ENCODE measurements at regions not wholly inside any gene's neighbourhood (a gene's known extent, or its start where the extent isn't known, plus 50 kb on each side); places are given as distances from the start of the nearest gene placed in this dataset.

DNA sequence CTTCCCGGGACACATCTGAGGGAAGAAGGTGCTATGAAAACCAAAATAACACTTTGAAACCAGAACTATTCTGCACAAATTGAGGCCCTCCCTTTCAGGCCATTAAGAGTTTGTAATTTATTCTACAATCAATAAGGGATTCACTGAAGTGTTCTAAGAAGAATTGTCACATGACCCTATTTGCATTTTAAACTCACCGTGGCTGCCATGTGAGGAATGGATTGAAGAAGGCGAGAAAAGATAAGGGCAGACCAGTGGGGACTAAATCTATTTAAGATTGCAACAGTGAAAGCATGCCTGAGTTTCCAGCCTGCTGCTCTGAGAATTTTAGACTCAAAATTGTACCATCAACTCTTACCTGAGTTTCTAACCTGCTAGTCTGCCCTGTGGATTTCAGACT is 408.8 kb upstream of the SALL1 start:
- no peaks in the 10 kb centered on the region for H3K79me2 ChIP-seq (ENCODE audit: low read length)
- H3K4me2 ChIP-seq (ENCODE audit: low read depth, low read length, poor library complexity, severe bottlenecking) = no peak overlapping the region
- no peaks in the 10 kb centered on the region for H3K27me3 ChIP-seq (ENCODE audit: low read length)
- no peaks in the 10 kb centered on the region for H3K9me2 ChIP-seq (replicated peaks; ENCODE audit: insufficient read depth, low read length)
- H3K4me3 ChIP-seq (ENCODE audit: low read length) = no peak overlapping the region
- H3K36me3 ChIP-seq (ENCODE audit: insufficient read depth, low read length) = no peaks in the 10 kb centered on the region
- H4K20me1 ChIP-seq (ENCODE audit: insufficient read depth, low read depth, low read length) = no peaks in the 10 kb centered on the region
- no peak overlapping the region for H2AFZ ChIP-seq (ENCODE audit: low read length)
- no peak overlapping the region for H3K9ac ChIP-seq (ENCODE audit: low read length)
- H3K27ac ChIP-seq (ENCODE audit: low read length) = no peak overlapping the region
- no peaks in the 10 kb centered on the region for H3K4me1 ChIP-seq (ENCODE audit: low read length)
- DNase-seq = no peak
- no peaks in the 10 kb centered on the region for H3K9me3 ChIP-seq (ENCODE audit: low read length)

DNA sequence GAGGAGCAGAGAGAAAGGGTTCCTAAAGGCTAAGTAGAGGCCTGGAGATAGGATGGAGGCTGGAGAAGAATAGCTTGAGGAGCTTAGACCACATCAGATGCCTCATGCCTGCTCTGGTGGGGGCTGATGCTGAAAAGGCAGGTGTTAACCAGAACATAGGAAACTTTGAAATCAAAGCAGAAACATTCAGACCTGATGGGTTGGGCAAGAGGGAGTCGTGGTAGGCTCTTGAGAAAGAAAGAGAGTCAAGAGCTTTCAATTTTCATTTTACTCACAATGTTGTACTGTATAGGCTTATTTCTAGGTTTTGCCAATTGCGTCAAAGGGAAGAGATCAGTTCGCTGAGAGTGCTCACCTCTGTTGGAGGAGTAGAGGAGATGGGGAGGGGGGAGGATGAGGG is 406.6 kb upstream of the SALL1 start:
- no peaks in the 10 kb centered on the region for H3K36me3 ChIP-seq (ENCODE audit: insufficient read depth, low read length)
- H3K9me3 ChIP-seq (ENCODE audit: low read length) = no peaks in the 10 kb centered on the region
- no peaks in the 10 kb centered on the region for H3K9me2 ChIP-seq (replicated peaks; ENCODE audit: insufficient read depth, low read length)
- no peak overlapping the region for H3K9ac ChIP-seq (ENCODE audit: low read length)
- no peak overlapping the region for H2AFZ ChIP-seq (ENCODE audit: low read length)
- no peak overlapping the region for H3K4me2 ChIP-seq (ENCODE audit: low read depth, low read length, poor library complexity, severe bottlenecking)
- H3K4me1 ChIP-seq (ENCODE audit: low read length) = no peaks in the 10 kb centered on the region
- H4K20me1 ChIP-seq (ENCODE audit: insufficient read depth, low read depth, low read length) = no peaks in the 10 kb centered on the region
- H3K4me3 ChIP-seq (ENCODE audit: low read length) = no peak overlapping the region
- DNase-seq = no peak
- no peaks in the 10 kb centered on the region for H3K27me3 ChIP-seq (ENCODE audit: low read length)
- no peak overlapping the region for H3K27ac ChIP-seq (ENCODE audit: low read length)
- H3K79me2 ChIP-seq (ENCODE audit: low read length) = no peaks in the 10 kb centered on the region

- no peak for DNase-seq
- H3K9me3 ChIP-seq (ENCODE audit: low read length) = no peaks in the 10 kb centered on the region
- H3K27me3 ChIP-seq (ENCODE audit: low read length) = no peaks in the 10 kb centered on the region
- H2AFZ ChIP-seq (ENCODE audit: low read length) = no peak overlapping the region
- H3K9ac ChIP-seq (ENCODE audit: low read length) = no peak overlapping the region
- no peak overlapping the region for H3K4me2 ChIP-seq (ENCODE audit: low read depth, low read length, poor library complexity, severe bottlenecking)
- H3K4me3 ChIP-seq (ENCODE audit: low read length) = no peak overlapping the region
- H3K79me2 ChIP-seq (ENCODE audit: low read length) = no peaks in the 10 kb centered on the region
- no peaks in the 10 kb centered on the region for H3K9me2 ChIP-seq (replicated peaks; ENCODE audit: insufficient read depth, low read length)
- no peaks in the 10 kb centered on the region for H3K36me3 ChIP-seq (ENCODE audit: insufficient read depth, low read length)
- no peaks in the 10 kb centered on the region for H3K4me1 ChIP-seq (ENCODE audit: low read length)
- no peaks in the 10 kb centered on the region for H4K20me1 ChIP-seq (ENCODE audit: insufficient read depth, low read depth, low read length)
- no peak overlapping the region for H3K27ac ChIP-seq (ENCODE audit: low read length)
These were observed 405.7 kb upstream of the SALL1 start for GRCh38 chr16:51556694-51557340.

DNA sequence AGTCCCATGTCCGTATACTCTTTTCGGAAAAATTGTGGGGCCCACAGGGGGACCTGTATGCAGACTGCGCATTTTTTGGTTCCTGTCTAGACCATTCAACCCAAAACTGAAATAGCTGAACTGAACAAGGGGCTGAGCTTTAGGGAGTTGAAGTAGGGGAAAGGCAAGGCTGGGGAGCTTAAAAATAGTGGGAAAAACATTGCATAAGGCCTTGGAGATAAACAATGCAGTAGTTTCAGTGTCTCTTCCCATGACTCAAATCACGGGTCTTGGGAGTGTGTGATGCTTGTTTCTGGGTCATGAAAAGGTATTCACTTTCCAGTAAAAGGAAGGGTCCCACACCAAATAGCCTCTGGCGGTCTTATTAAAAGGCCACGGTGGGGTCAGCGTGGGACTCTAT is 402.8 kb upstream of the SALL1 start:
- DNase-seq = no peak
- Histone ChIP-seq H3K9ac (ENCODE audit: low read length) (no peak overlapping the region), H3K4me1 (ENCODE audit: low read length) (no peaks in the 10 kb centered on the region), H3K9me3 (ENCODE audit: low read length) (no peaks in the 10 kb centered on the region), H3K36me3 (ENCODE audit: insufficient read depth, low read length) (no peaks in the 10 kb centered on the region), H3K27me3 (ENCODE audit: low read length) (no peaks in the 10 kb centered on the region), H3K4me2 (ENCODE audit: low read depth, low read length, poor library complexity, severe bottlenecking) (no peak overlapping the region), H3K9me2 (replicated peaks; ENCODE audit: insufficient read depth, low read length) (no peaks in the 10 kb centered on the region), H3K27ac (ENCODE audit: low read length) (no peak overlapping the region), H2AFZ (ENCODE audit: low read length) (no peak overlapping the region), H3K79me2 (ENCODE audit: low read length) (no peaks in the 10 kb centered on the region), H3K4me3 (ENCODE audit: low read length) (no peak overlapping the region), H4K20me1 (ENCODE audit: insufficient read depth, low read depth, low read length) (no peaks in the 10 kb centered on the region)

DNA sequence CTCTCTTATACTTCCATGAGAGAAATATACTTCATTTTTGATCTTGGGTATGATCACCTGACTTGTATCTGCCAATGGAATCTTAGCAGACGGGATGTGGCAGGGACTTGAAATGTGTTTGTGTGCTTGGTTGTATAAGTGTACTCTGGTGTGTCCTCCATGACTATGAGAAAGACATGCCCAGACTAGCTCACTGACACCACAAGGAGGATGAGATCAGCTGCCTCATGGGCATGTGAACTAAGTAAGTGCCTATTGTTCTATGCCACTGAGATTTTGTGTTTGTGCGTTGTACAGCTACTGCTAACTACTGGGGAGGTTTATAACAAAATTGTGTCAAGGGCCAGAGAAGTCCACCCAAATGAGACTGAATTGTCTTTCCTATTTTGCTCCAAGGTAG is 402.2 kb upstream of the SALL1 start:
- H3K9me3 ChIP-seq (ENCODE audit: low read length) = no peaks in the 10 kb centered on the region
- no peak overlapping the region for H3K9ac ChIP-seq (ENCODE audit: low read length)
- no peak for DNase-seq
- H3K27ac ChIP-seq (ENCODE audit: low read length) = no peak overlapping the region
- H3K79me2 ChIP-seq (ENCODE audit: low read length) = no peaks in the 10 kb centered on the region
- H3K4me2 ChIP-seq (ENCODE audit: low read depth, low read length, poor library complexity, severe bottlenecking) = no peak overlapping the region
- H3K36me3 ChIP-seq (ENCODE audit: insufficient read depth, low read length) = no peaks in the 10 kb centered on the region
- H2AFZ ChIP-seq (ENCODE audit: low read length) = no peak overlapping the region
- no peaks in the 10 kb centered on the region for H4K20me1 ChIP-seq (ENCODE audit: insufficient read depth, low read depth, low read length)
- no peaks in the 10 kb centered on the region for H3K9me2 ChIP-seq (replicated peaks; ENCODE audit: insufficient read depth, low read length)
- no peaks in the 10 kb centered on the region for H3K4me1 ChIP-seq (ENCODE audit: low read length)
- no peaks in the 10 kb centered on the region for H3K27me3 ChIP-seq (ENCODE audit: low read length)
- H3K4me3 ChIP-seq (ENCODE audit: low read length) = no peak overlapping the region

DNA sequence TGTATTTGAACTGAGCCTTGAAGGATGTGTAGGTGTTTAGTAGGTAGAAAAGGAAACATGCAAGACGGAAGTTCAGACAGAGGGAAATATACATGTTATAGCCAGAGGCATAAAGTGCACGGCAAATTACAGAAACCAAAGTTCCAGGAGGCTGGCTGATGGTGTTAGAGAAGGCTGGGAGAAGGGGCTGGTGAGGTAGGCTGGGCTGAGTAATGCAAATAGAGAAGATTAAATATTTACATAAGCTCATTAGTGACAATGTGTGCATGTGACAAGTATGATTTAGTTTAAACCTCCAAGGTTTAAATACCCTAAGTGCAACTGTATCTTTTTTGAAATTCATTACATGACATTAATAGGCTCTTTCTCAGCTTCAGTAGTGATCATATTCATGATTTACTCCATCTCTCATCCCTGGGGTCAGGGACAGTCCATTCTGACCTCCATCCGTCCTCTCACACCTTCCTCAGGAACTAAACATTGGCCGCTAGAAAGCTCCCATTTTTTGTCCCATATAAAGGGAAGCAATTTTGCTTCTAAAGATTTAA is 399.8 kb upstream of the SALL1 start:
- DNase-seq = no peak
- no peaks in the 10 kb centered on the region for H3K9me3 ChIP-seq (ENCODE audit: low read length)
- H3K4me3 ChIP-seq (ENCODE audit: low read length) = no peak overlapping the region
- H4K20me1 ChIP-seq (ENCODE audit: insufficient read depth, low read depth, low read length) = no peaks in the 10 kb centered on the region
- H3K27ac ChIP-seq (ENCODE audit: low read length) = no peak overlapping the region
- no peaks in the 10 kb centered on the region for H3K36me3 ChIP-seq (ENCODE audit: insufficient read depth, low read length)
- no peaks in the 10 kb centered on the region for H3K79me2 ChIP-seq (ENCODE audit: low read length)
- H3K27me3 ChIP-seq (ENCODE audit: low read length) = no peaks in the 10 kb centered on the region
- H3K9me2 ChIP-seq (replicated peaks; ENCODE audit: insufficient read depth, low read length) = no peaks in the 10 kb centered on the region
- H3K4me2 ChIP-seq (ENCODE audit: low read depth, low read length, poor library complexity, severe bottlenecking) = no peak overlapping the region
- H2AFZ ChIP-seq (ENCODE audit: low read length) = no peak overlapping the region
- H3K4me1 ChIP-seq (ENCODE audit: low read length) = no peaks in the 10 kb centered on the region
- no peak overlapping the region for H3K9ac ChIP-seq (ENCODE audit: low read length)

DNA sequence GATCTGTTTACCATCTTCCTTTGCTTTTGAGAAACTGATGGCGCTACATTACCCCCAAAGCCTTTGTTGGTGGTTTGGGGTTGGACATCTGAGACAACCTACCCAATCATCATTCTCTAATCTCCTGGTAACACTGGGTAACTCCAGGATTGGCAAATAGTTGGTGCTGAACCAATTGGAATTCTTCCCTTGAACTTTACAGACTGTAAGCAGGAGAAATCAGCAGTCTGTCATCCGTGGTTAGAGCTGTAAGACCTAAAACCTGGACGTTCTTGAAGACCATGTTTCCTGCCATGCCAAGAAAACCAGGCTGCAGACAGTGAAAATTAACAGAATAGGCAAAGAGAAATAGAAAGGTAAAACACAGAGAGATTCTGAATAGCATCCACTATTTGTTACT is 398.8 kb upstream of the SALL1 start:
- Histone ChIP-seq H3K27ac (ENCODE audit: low read length) (no peak overlapping the region), H3K9me3 (ENCODE audit: low read length) (no peaks in the 10 kb centered on the region), H3K27me3 (ENCODE audit: low read length) (no peaks in the 10 kb centered on the region), H3K36me3 (ENCODE audit: insufficient read depth, low read length) (no peaks in the 10 kb centered on the region), H3K4me3 (ENCODE audit: low read length) (no peak overlapping the region), H3K79me2 (ENCODE audit: low read length) (no peaks in the 10 kb centered on the region), H3K9me2 (replicated peaks; ENCODE audit: insufficient read depth, low read length) (no peaks in the 10 kb centered on the region), H4K20me1 (ENCODE audit: insufficient read depth, low read depth, low read length) (no peaks in the 10 kb centered on the region), H2AFZ (ENCODE audit: low read length) (no peak overlapping the region), H3K4me1 (ENCODE audit: low read length) (no peaks in the 10 kb centered on the region), H3K9ac (ENCODE audit: low read length) (no peak overlapping the region), H3K4me2 (ENCODE audit: low read depth, low read length, poor library complexity, severe bottlenecking) (no peak overlapping the region)
- DNase-seq = no peak

DNA sequence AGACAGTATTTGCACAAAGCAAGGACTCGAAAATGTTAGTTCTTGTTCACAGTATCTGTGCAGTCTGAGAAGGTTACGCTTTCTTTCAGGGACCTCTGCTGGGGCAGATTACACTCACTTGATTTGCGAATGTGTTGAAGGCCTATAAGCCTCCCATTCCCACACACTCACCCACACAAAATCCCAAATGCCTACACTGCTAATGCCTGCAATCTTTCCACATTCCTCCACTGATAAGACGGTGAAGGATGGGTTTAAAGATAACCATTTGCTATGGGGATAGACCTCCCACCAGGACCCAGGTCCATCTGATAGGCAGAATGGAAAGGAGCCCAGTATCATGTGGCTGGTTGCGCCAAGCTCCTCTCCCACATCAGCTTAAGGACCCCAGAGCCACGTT is 394.9 kb upstream of the SALL1 start:
- H3K4me3 ChIP-seq (ENCODE audit: low read length) = no peak overlapping the region
- no peak for DNase-seq

More for the DNA sequence above, 394.9 kb upstream of the SALL1 start:
- H2AFZ ChIP-seq (ENCODE audit: low read length) = no peak overlapping the region
- no peaks in the 10 kb centered on the region for H3K4me1 ChIP-seq (ENCODE audit: low read length)
- H3K9me3 ChIP-seq (ENCODE audit: low read length) = no peaks in the 10 kb centered on the region
- no peaks in the 10 kb centered on the region for H3K36me3 ChIP-seq (ENCODE audit: insufficient read depth, low read length)
- no peaks in the 10 kb centered on the region for H4K20me1 ChIP-seq (ENCODE audit: insufficient read depth, low read depth, low read length)
- no peaks in the 10 kb centered on the region for H3K79me2 ChIP-seq (ENCODE audit: low read length)
- no peak overlapping the region for H3K9ac ChIP-seq (ENCODE audit: low read length)
- no peaks in the 10 kb centered on the region for H3K9me2 ChIP-seq (replicated peaks; ENCODE audit: insufficient read depth, low read length)
- no peak overlapping the region for H3K27ac ChIP-seq (ENCODE audit: low read length)
- H3K27me3 ChIP-seq (ENCODE audit: low read length) = no peaks in the 10 kb centered on the region
- H3K4me2 ChIP-seq (ENCODE audit: low read depth, low read length, poor library complexity, severe bottlenecking) = no peak overlapping the region

All from Karpas-422 (cell line).